HG02840 (cell line): ENCODE measurements at regions not wholly inside any gene's neighbourhood (a gene's known extent, or its start where the extent isn't known, plus 50 kb on each side); places are given as distances from the start of the nearest gene placed in this dataset.
"Not testable (repeated sequence)": the region's sequence is repeated elsewhere in the genome, so short reads cannot be mapped to it uniquely, and the experiment has no call there.

Experiments used
- ATAC-seq: cut with Tn5 transposase; IDR thresholded peaks from one replicate; pipeline ENCODE4 v1.9.1; 2021; ENCODE audit warnings: mild to moderate bottlenecking, moderate library complexity, moderate number of reproducible peaks; ENCODE audit not compliant: unreplicated experiment, low FRiP score

DNA sequence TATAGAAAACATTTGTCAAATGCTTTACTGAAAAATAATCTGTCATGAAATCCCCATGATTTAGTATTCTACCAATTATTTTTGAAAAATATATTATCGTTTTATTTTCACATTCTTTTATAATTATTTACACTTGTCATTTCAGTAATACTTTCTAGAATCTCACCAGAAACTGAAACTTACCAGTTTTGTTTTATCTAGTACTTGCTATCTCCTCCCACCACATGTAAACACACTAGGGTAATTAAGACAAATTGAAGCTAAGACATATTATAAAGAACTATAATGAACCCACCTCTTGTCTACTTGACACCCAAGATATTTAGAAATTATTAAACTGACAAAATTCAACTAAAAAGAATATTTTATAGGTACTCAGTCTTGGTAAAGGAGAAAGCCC lies 51.5 kb upstream of the GRM3 start:
- no peak for ATAC-seq

GRCh38 chr7:86574006-86574405 lies 69.7 kb upstream of the GRM3 start:
- no peak for ATAC-seq

DNA sequence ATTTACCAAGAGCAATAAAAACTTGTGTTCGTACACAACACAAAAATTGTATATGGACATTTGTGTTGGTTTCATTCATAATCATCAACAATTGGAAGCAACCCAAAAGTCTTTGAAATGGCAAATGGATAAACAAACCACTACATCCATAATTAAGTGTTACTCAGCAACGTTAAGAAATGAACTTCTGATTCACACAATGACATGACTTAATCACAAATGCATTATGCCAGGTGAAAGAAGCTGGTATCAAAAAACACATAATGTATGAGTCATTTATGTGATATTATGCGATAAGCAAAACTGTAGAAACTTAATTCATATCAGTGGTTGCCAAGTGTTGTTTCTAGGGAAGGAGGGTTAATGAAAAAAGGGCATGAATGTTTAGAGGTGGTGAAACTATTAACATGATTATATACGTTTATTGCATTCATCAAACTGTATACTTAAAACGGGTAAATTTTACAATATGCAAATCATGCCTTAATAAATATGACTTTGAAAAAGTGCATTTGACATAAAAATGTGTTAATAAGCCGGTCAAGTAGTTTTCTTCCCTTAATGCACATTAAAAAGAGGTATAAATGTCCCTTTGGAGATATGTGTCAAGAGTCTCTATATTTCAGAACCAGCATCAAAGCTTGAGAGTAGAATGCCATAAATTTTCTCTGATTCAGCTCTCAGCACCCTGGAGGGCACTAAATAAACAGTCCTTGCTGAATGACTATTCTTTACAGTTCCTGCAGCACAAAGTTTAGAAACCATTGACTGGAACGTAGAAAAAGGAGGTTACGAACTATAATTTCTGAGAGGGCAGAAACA lies 84.8 kb upstream of the GRM3 start:
- ATAC-seq = no peak

- ATAC-seq = no peak
Observed at GRCh38 chr7:86534641-86535040, 109.1 kb upstream of the GRM3 start.

DNA sequence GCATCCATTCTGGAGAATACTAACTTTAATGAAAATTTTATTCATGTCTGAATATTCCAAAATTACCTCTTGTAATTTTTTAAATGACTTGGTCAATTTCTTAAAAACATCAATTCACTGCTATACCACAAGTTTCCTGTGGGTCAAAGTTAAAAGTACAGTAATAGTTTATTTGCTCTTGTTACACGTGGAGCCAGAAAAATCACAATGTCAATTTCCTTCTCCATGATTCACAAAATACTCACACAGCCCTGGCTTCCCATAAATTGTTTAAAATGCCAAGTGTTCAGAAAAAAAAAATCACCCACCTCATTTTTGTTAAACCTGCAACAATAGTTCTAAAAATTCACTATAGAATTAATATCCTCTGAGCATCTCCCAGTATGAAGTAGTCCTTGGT lies 139.5 kb upstream of the GRM3 start:
- ATAC-seq = no peak

GRCh38 chr7:86499986-86500385 lies 143.7 kb upstream of the GRM3 start:
- ATAC-seq = no peak

- no peak for ATAC-seq
Observed at GRCh38 chr7:86485827-86486226, 157.9 kb upstream of the GRM3 start.

- ATAC-seq = no peak
Observed at GRCh38 chr7:86479144-86479543, 164.6 kb upstream of the GRM3 start.

GRCh38 chr7:86477343-86477935 lies 166.3 kb upstream of the GRM3 start:
- ATAC-seq = no peak

DNA sequence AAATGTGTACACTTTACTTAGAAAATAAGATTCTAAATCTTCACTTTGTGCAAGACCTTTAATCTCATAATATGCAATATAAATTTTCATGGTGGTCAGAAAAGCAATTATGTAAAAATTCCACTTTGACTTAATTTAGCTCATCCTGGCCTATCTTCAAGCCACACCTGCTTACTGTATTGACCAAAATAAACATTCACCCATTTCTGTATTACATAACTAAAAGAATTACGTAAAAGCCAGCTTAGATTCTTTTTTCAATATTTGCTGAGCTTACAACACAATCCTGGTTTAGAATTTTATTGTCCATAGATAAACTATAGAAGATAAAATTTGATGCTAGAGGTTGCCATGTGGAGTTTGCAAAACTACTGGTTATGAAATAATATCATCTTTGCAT lies 172.9 kb upstream of the GRM3 start:
- ATAC-seq = no peak

DNA sequence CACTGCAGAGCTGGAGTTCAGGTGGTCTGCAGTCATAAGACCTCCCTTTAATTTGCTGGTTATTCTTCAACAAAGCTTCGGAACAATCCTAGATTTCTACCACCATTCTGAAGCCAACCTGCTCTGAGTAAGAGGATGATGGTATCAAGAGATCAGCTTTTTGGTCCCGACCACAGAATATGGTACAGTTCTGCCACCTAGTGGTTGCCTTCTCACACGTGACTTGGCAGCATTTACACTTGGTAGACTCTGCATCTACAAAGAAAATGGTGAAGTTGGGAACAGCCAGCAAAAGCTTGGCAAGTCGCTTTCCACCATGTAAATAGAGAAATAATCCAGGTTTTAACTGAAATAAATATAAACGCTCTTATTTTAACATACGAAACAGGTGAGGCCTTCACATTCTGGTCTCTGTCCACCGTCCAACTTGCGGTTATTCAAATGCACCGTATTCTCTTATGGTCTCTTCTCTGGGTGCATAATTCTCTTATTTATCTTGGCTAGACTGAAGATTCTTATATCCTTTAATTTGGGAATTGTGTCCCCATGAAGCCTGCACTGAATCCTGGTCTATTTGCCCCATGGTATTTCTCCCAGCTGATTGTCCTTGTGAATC lies 173.9 kb upstream of the GRM3 start:
- ATAC-seq = peak; percentile 99

DNA sequence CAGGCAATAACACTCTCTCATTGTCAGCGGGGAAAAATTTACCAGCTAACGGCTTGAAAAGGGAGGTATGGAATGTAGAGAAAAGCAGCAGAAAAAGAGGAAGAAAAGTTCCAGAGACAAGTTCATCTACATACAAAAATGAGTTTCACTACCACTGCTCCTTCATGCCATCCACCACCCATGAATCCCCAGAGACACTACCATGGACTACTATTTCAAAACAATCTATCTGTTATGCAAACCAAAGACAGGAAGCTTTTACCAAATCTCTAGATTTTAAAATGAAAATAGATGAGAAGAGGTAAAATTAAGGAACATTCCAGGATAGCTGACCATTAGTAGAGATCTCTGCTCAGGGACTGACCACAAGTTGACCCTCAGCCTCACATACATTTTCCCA lies 189.0 kb upstream of the GRM3 start:
- no peak for ATAC-seq

DNA sequence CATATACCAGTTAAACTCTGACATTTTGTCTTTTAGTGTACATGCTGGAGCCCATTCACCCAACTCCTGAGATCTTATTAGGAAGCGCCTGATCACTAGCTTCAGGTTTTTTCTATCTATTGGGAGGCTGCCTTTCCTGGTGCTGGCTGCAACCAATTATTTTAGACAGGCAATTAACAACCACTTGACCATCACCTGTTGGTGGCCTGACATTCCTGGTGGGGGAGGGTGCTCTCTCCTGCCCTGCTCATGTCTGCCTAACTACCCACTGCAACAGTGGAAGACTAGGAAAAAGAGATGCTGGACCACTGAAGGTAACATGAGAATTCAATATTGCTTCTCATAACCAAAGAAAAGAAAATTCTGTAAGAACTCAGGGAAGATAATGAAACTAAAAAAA lies 190.3 kb upstream of the GRM3 start:
- no peak for ATAC-seq

DNA sequence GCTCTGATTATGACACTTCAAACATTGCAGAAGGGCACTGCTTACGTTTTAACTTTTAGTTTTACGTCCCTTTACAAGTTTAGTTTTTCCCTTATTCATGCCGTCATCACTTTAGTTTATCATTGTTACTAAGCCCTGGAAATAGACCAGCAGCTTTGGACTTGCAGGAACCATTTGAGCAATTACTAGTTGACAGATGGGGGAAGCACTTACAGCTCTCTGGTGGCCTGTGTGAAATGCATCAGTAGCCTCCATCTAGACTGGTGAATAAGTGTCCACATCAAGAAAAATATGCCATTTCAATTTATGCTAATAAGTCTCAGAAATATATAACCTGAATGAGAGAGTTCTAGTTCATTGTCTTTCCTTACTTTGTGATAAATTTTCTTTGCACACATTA lies 194.9 kb upstream of the GRM3 start:
- ATAC-seq = no peak

GRCh38 chr7:86445285-86445684 lies 198.4 kb upstream of the GRM3 start:
- ATAC-seq = no peak

DNA sequence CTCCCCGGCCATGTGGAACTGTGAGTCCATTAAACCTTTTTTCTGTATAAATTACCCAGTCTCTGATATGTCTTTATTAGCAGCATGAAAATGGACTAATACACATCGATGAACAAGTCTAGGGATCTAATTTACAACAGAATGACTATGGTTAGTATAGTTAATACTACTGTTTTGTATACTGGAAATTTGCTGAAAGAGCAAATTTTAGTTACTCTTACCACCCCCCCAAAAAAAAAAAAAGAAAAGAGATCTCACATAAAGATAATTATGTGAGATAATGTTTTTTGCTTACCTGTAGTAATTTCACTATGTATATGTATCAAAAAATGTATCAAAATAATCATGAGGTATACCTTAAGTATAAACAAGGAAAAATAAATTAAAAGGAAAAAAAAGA lies 199.5 kb upstream of the GRM3 start:
- no peak for ATAC-seq

- ATAC-seq = not testable (repeated sequence)
Observed at GRCh38 chr7:86440420-86440819, 203.3 kb upstream of the GRM3 start.

DNA sequence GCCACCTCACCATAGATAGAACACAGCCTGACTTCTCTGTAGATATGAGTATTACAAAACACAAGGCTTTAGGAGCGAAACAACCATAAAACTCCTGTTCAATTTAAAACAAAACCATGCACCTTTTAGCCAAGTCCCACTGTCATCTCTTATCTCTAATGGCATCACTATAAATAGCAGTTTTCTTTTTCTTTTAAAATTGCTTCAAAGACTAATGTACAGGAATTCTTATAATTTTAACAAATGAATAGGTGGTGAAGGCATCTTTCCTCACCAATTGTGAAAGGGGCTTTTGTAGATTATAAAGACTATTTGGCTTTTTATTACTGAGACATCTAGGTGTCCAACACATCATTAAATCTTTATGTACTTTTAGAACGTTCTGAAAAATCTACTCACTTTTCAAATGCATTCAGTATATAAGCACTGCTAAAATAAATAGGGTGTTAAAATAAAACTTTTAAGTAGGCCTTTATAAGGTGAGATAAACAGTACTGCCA lies 205.7 kb upstream of the GRM3 start:
- ATAC-seq = no peak

GRCh38 chr7:86431761-86432160 lies 211.9 kb upstream of the GRM3 start:
- ATAC-seq = no peak

DNA sequence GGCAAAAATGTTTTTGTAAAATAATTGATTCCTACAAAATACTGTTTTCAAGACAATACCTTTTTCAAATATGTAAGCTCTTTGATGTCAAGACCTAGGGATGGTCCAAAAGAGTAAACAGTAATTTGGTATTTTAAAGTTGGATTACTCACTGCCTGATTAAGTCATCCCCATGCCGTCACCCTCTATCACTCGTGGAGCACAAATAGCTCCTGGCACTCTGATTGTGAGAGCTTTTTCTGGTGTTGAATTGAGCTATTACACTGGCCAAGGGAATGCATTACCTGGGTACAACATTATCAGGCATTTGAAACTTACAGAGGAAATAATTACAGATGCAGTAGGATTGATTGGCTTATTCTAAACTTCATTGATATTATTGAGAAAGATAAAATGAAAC lies 231.9 kb upstream of the GRM3 start:
- ATAC-seq = no peak

GRCh38 chr7:86407291-86407690 lies 236.4 kb upstream of the GRM3 start:
- no peak for ATAC-seq

DNA sequence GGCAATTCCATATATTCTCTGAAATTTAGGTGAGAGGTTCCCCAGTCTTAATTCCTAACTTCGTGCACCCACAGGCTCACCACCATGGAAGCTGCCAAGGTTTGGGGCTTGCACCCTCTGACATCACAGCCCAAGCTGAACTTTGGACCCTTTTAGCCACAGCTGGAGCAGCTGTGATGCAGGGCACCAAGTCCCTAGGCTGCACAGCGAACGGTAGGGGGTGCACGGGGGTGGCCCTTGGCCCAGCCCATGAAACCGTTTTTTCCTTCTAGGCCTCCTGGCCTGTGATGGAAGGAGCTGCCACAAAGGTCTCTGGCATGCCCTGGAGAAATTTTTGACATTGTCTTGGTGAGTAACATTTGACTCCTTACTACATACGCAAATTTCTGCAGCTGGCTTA lies 251.9 kb upstream of the GRM3 start:
- ATAC-seq = no peak
